H9 (cell line): ENCODE measurements at regions not wholly inside any gene's neighbourhood (a gene's known extent, or its start where the extent isn't known, plus 50 kb on each side); places are given as distances from the start of the nearest gene placed in this dataset.
"Not testable (repeated sequence)": the region's sequence is repeated elsewhere in the genome, so short reads cannot be mapped to it uniquely, and the experiment has no call there.

Experiments
- DNase-seq: peaks from one replicate; pipeline ENCODE4 v3.0.0-alpha.2; 2017
- H2AFZ ChIP-seq: one replicate; pipeline ENCODE4 v1.6.1; 2013; ENCODE audit warnings: mild to moderate bottlenecking, low read length, control low read depth, moderate library complexity
- H2AK5ac ChIP-seq: 2 replicates; pipeline ENCODE4 v1.6.1; 2013; ENCODE audit warnings: low read length, control low read depth, mixed read lengths; ENCODE audit not compliant: insufficient read length
- H2BK120ac ChIP-seq: one replicate; pipeline ENCODE4 v1.6.1; 2013; ENCODE audit warnings: low read depth, mild to moderate bottlenecking, low read length, control low read depth, inconsistent platforms; ENCODE audit not compliant: poor library complexity, severe bottlenecking
- H2BK12ac ChIP-seq: 2 replicates; pipeline ENCODE4 v1.6.1; 2013; ENCODE audit warnings: low read length, control low read depth, mixed read lengths, low read depth; ENCODE audit not compliant: insufficient read length
- H2BK15ac ChIP-seq: 2 replicates; pipeline ENCODE4 v1.6.1; 2013; ENCODE audit warnings: low read depth, low read length, control low read depth
- H2BK20ac ChIP-seq: one replicate; pipeline ENCODE4 v1.6.1; 2013; ENCODE audit warnings: low read depth, mild to moderate bottlenecking, low read length, control low read depth, inconsistent platforms; ENCODE audit not compliant: poor library complexity, severe bottlenecking
- H2BK5ac ChIP-seq: 2 replicates; pipeline ENCODE4 v1.6.1; 2013; ENCODE audit warnings: low read length, control low read depth, mixed read lengths; ENCODE audit not compliant: insufficient read length
- H3K14ac ChIP-seq: 2 replicates; pipeline ENCODE4 v1.6.1; 2013; ENCODE audit warnings: low read length, control low read depth; ENCODE audit not compliant: insufficient read depth
- H3K18ac ChIP-seq: 2 replicates; pipeline ENCODE4 v1.6.1; 2013; ENCODE audit warnings: low read depth, mild to moderate bottlenecking, mixed read lengths, low read length, control low read depth; ENCODE audit not compliant: insufficient read length
- H3K23ac ChIP-seq: 2 replicates; pipeline ENCODE4 v1.6.1; 2013; ENCODE audit warnings: low read length, control low read depth, mixed read lengths, low read depth; ENCODE audit not compliant: insufficient read length
- H3K23me2 ChIP-seq: 2 replicates; pipeline ENCODE4 v1.6.1; 2013; ENCODE audit warnings: low read depth, mild to moderate bottlenecking, mixed read lengths, low read length, control low read depth; ENCODE audit not compliant: insufficient read length, poor library complexity, severe bottlenecking
- H3K27ac ChIP-seq: 2 replicates; pipeline ENCODE4 v1.5.1; 2013; ENCODE audit warnings: low read length, control low read depth, mixed read lengths, low read depth; ENCODE audit not compliant: insufficient read length
- H3K27me3 ChIP-seq: 2 replicates; pipeline ENCODE4 v1.6.1; 2013; ENCODE audit warnings: low read length, control low read depth, inconsistent platforms; ENCODE audit not compliant: insufficient read depth
- H3K4ac ChIP-seq: 2 replicates; pipeline ENCODE4 v1.6.1; 2013; ENCODE audit warnings: low read depth, mild to moderate bottlenecking, control low read depth, inconsistent platforms, low read length, moderate library complexity
- H3K4me1 ChIP-seq: 2 replicates; pipeline ENCODE4 v1.6.1; 2013; ENCODE audit warnings: low read length, control low read depth, inconsistent platforms; ENCODE audit not compliant: insufficient read depth
- H3K4me2 ChIP-seq: 2 replicates; pipeline ENCODE4 v1.6.1; 2013; ENCODE audit warnings: low read length, control low read depth, mixed read lengths; ENCODE audit not compliant: insufficient read length, insufficient read depth
- H3K56ac ChIP-seq: 2 replicates; pipeline ENCODE4 v1.6.1; 2013; ENCODE audit warnings: low read depth, mild to moderate bottlenecking, mixed read lengths, low read length, control low read depth; ENCODE audit not compliant: insufficient read length
- H3K79me1 ChIP-seq: 2 replicates; pipeline ENCODE4 v1.6.1; 2013; ENCODE audit warnings: low read depth, mild to moderate bottlenecking, moderate library complexity, low read length, control low read depth, inconsistent platforms; ENCODE audit not compliant: insufficient read depth, poor library complexity, severe bottlenecking
- H3K79me2 ChIP-seq: 2 replicates; pipeline ENCODE4 v1.6.1; 2013; ENCODE audit warnings: low read length, control low read depth, inconsistent platforms; ENCODE audit not compliant: insufficient read depth
- H3K9ac ChIP-seq: 2 replicates; pipeline ENCODE4 v1.6.1; 2013; ENCODE audit warnings: low read length, control low read depth, mixed read lengths; ENCODE audit not compliant: insufficient read length; ENCODE audit errors: extremely low read depth
- H3K9me3 ChIP-seq: one replicate; pipeline ENCODE4 v1.6.1; 2013; ENCODE audit warnings: low read depth, low read length, inconsistent platforms; ENCODE audit not compliant: control insufficient read depth
- H3T11ph ChIP-seq: one replicate; pipeline ENCODE4 v1.6.1; 2013; ENCODE audit warnings: mild to moderate bottlenecking, low read length, control low read depth, inconsistent platforms
- H4K20me1 ChIP-seq: one replicate; pipeline ENCODE4 v1.6.1; 2013; ENCODE audit not compliant: control insufficient read depth, insufficient read length, insufficient read depth
- H4K5ac ChIP-seq: 2 replicates; pipeline ENCODE4 v1.6.1; 2013; ENCODE audit warnings: low read depth, mild to moderate bottlenecking, mixed read lengths, low read length, control low read depth; ENCODE audit not compliant: insufficient read length
- H4K8ac ChIP-seq: replicated peaks from 2 replicates; pipeline ENCODE4 v1.6.1; 2013; ENCODE audit warnings: low read length, control low read depth, mixed read lengths, low read depth; ENCODE audit not compliant: insufficient read length
- H4K91ac ChIP-seq: 2 replicates; pipeline ENCODE4 v1.6.1; 2013; ENCODE audit warnings: low read depth, mild to moderate bottlenecking, moderate library complexity, mixed read lengths, low read length, control low read depth; ENCODE audit not compliant: insufficient read length
- H3K27ac Mint-ChIP-seq, 3 experiments: 2 replicates in 2 of 3; 3 replicates in 1 of 3; pipeline ENCODE4 v1.8.0; 2020 to 2021; ENCODE audit warnings: mixed read lengths in 3 of 3, mild to moderate bottlenecking in 1 of 3, moderate library complexity in 1 of 3
- H3K27me3 Mint-ChIP-seq: 2 replicates; pipeline ENCODE4 v1.8.0; 2021; ENCODE audit warnings: low read depth, mild to moderate bottlenecking, moderate library complexity, mixed read lengths
- H3K36me3 Mint-ChIP-seq, 3 experiments: 2 replicates in 2 of 3; 3 replicates in 1 of 3; pipeline ENCODE4 v1.8.0; 2020 to 2021; ENCODE audit warnings: low read depth in 3 of 3, mixed read lengths in 3 of 3; ENCODE audit not compliant: insufficient read depth in 1 of 3
- H3K4me1 Mint-ChIP-seq, 2 experiments: 2 replicates each; pipeline ENCODE4 v1.8.0; 2020; ENCODE audit warnings: mixed read lengths in 2 of 2
- H3K4me3 Mint-ChIP-seq, 2 experiments: 2 replicates in 1 of 2; 3 replicates in 1 of 2; pipeline ENCODE4 v1.8.0; 2020 to 2021; ENCODE audit warnings: mild to moderate bottlenecking in 2 of 2, mixed read lengths in 2 of 2, moderate library complexity in 1 of 2
- H3K9me3 Mint-ChIP-seq, 2 experiments: 2 replicates in 1 of 2; 3 replicates in 1 of 2; pipeline ENCODE4 v1.8.0; 2020; ENCODE audit warnings: mild to moderate bottlenecking in 2 of 2, mixed read lengths in 2 of 2, moderate library complexity in 1 of 2
- WGBS: extraction: QIAGEN DNeasy Blood & Tissue Kit; methylation state at CpG from one replicate; pipeline ENCODE4 v1.1.7; 2013; ENCODE audit warnings: missing lambda C conversion rate, low lambda C conversion rate, mixed read lengths; ENCODE audit not compliant: insufficient read length; ENCODE audit errors: extremely low coverage; 5-methylcytosine and 5-hydroxymethylcytosine counted together
- TF ChIP-seq, protein P1 (sequence below): fragments of 200-600 bp; sonication (generic); conservative IDR thresholded peaks from 3 replicates; pipeline ENCODE4 v1.8.0; 2021; ENCODE audit warnings: antibody characterized with exemption, mild to moderate bottlenecking

DNA sequence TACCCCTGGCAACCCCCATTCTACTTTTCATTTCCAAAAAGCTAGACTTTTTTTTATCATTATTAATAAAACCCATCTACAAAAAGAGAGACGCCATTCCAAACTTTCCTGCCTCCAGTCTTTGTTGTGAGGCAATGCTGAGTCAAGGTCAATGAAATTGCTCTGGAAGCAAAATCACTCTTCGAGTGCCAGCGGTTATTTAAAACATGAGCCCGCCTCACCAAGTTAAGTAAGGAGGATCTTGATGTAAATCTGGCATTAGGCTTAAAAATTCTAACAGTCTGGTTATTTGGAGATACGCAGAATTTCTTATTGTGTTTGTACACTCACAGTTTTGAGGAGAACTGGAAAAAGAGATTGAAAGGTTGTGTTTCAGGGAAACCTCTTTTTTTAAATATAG lies 1196.3 kb downstream of the TYW1 start:
- no peaks in the 10 kb centered on the region for H3K27me3 ChIP-seq
- peak overlapping the region; percentile 13 to 22 (median 18); a peak in 4 of 7 replicates for H3K27ac Mint-ChIP-seq
- no peak overlapping the region for H3K14ac ChIP-seq
- no peak overlapping the region for H3K56ac ChIP-seq
- H4K91ac ChIP-seq = no peak overlapping the region
- H4K8ac ChIP-seq = no peak overlapping the region
- no peak overlapping the region for H2BK12ac ChIP-seq
- H3K9ac ChIP-seq = no peak overlapping the region
- no peak overlapping the region for H2AK5ac ChIP-seq
- H3K27ac ChIP-seq = no peak overlapping the region
- no peak overlapping the region for H2BK120ac ChIP-seq
- H2BK15ac ChIP-seq = no peak overlapping the region
- H3T11ph ChIP-seq = no peak overlapping the region
- H3K23ac ChIP-seq = no peak overlapping the region
- H3K4me2 ChIP-seq = no peak overlapping the region
- WGBS = no CpG with 5 or more reads among the region's 5 CpGs
- no peak overlapping the region for H2AFZ ChIP-seq
- peaks cover 0 to 4% (median 2%) of the 10 kb centered on the region in 3 experiments; a peak in 3 of 7 replicates for H3K36me3 Mint-ChIP-seq
- peaks cover 3% of the 10 kb centered on the region; the same call in 1 of the 2 replicates for H3K4me1 ChIP-seq
- no peak for DNase-seq
- no peak overlapping the region for H3K4me3 Mint-ChIP-seq
- H3K9me3 Mint-ChIP-seq = peaks cover 0 to 3% of the 10 kb centered on the region in 2 experiments; a peak in 3 of 5 replicates
- H3K4ac ChIP-seq = no peak overlapping the region
- H4K5ac ChIP-seq = no peak overlapping the region
- H2BK20ac ChIP-seq = no peak overlapping the region
- no peaks in the 10 kb centered on the region for H3K79me1 ChIP-seq
- H3K9me3 ChIP-seq = no peaks in the 10 kb centered on the region
- no peak overlapping the region for H2BK5ac ChIP-seq
- TF ChIP-seq, protein P1, sequence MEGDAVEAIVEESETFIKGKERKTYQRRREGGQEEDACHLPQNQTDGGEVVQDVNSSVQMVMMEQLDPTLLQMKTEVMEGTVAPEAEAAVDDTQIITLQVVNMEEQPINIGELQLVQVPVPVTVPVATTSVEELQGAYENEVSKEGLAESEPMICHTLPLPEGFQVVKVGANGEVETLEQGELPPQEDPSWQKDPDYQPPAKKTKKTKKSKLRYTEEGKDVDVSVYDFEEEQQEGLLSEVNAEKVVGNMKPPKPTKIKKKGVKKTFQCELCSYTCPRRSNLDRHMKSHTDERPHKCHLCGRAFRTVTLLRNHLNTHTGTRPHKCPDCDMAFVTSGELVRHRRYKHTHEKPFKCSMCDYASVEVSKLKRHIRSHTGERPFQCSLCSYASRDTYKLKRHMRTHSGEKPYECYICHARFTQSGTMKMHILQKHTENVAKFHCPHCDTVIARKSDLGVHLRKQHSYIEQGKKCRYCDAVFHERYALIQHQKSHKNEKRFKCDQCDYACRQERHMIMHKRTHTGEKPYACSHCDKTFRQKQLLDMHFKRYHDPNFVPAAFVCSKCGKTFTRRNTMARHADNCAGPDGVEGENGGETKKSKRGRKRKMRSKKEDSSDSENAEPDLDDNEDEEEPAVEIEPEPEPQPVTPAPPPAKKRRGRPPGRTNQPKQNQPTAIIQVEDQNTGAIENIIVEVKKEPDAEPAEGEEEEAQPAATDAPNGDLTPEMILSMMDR = no peak
- H4K20me1 ChIP-seq = no peaks in the 10 kb centered on the region
- H3K79me2 ChIP-seq = no peaks in the 10 kb centered on the region
- H3K23me2 ChIP-seq = no peaks in the 10 kb centered on the region
- no peaks in the 10 kb centered on the region for H3K27me3 Mint-ChIP-seq
- peaks cover 19 to 22% of the 10 kb centered on the region in 2 experiments for H3K4me1 Mint-ChIP-seq
- H3K18ac ChIP-seq = no peak overlapping the region

DNA sequence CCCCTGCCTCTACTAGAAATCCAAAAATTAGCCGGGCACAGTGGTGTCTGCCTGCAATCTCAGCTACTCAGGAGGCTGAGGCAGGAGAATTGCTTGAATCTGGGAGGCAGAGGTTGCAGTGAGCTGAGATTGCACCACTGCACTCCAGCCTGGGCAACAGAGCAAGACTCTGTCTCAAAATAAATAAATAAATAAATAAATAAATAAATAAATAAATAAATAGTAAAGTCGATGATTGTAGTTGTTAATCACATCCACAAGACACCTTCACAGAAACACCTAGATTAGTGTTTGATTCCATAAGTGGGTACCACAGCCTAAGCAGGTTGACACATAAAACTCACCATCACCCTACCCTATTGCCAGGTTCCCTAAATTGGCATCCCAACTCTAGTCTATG lies 1199.0 kb downstream of the TYW1 start:
- not testable (repeated sequence) for H3K36me3 Mint-ChIP-seq, H2BK20ac ChIP-seq, H3K14ac ChIP-seq, H3K79me2 ChIP-seq, H3K27ac Mint-ChIP-seq, H3K27me3 ChIP-seq, H3K27me3 Mint-ChIP-seq, H3K4me3 Mint-ChIP-seq, H3T11ph ChIP-seq, H3K56ac ChIP-seq, H3K9ac ChIP-seq, H2BK120ac ChIP-seq, H3K18ac ChIP-seq, H3K23me2 ChIP-seq, H2BK15ac ChIP-seq, DNase-seq, H4K20me1 ChIP-seq, H3K23ac ChIP-seq, H3K79me1 ChIP-seq, H3K4me1 ChIP-seq, H3K27ac ChIP-seq, H4K8ac ChIP-seq, H2BK12ac ChIP-seq, H3K4me2 ChIP-seq, H3K9me3 ChIP-seq, H3K9me3 Mint-ChIP-seq, H2AK5ac ChIP-seq, H4K5ac ChIP-seq, H2BK5ac ChIP-seq, H3K4ac ChIP-seq, H2AFZ ChIP-seq, H4K91ac ChIP-seq
- peaks cover 19 to 22% of the 10 kb centered on the region in 2 experiments for H3K4me1 Mint-ChIP-seq
- WGBS = no CpG with 5 or more reads among the region's 2 CpGs
